ENCODE measurements at regions not wholly inside any gene's neighbourhood (a gene's known extent, or its start where the extent isn't known, plus 50 kb on each side); places are given as distances from the start of the nearest gene placed in this dataset.

DNA sequence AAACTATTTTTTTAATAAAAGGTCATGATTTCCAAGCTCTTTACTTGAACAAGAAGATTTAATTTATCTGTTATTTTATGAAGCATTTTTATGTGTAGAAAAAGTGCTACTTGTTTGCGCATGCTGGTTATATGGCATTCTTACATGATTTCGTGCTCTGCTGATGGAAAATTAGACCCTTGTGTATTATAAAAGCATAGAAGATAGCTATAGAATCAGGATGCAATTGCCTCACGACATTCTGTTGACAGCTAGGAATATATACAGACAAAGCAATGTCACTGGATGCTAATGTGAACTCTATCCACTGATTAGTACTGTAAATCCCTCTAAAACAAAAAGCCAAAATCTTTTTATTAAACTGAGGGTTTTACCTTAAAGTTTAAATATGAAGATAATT is 255.9 kb downstream of the MDFIC start:
- TF ChIP-seq FOS (IDR thresholded peaks at IDR 0.05; ENCODE audit: borderline replicate concordance, extremely low read depth, insufficient read length) (no peak), BHLHE40 (IDR thresholded peaks at IDR 0.05; ENCODE audit: borderline replicate concordance in 1 of 2, low read depth in 2 of 2, low read length in 1 of 2) (no peak), CREB1 (IDR thresholded peaks at IDR 0.05; ENCODE audit: low read depth) (no peak), NFYB (IDR thresholded peaks at IDR 0.05; ENCODE audit: insufficient read depth, low read depth, low read length) (no peak), HDAC2 (IDR thresholded peaks at IDR 0.05) (no peak), SIN3A (IDR thresholded peaks at IDR 0.05; ENCODE audit: low read depth, low read length) (no peak), HDAC6 (IDR thresholded peaks at IDR 0.05; ENCODE audit: unreplicated experiment) (no peak), POLR2A (IDR thresholded peaks at IDR 0.05; ENCODE audit: low read depth, low read length) (no peak)
- TF ChIP-seq, protein P1, sequence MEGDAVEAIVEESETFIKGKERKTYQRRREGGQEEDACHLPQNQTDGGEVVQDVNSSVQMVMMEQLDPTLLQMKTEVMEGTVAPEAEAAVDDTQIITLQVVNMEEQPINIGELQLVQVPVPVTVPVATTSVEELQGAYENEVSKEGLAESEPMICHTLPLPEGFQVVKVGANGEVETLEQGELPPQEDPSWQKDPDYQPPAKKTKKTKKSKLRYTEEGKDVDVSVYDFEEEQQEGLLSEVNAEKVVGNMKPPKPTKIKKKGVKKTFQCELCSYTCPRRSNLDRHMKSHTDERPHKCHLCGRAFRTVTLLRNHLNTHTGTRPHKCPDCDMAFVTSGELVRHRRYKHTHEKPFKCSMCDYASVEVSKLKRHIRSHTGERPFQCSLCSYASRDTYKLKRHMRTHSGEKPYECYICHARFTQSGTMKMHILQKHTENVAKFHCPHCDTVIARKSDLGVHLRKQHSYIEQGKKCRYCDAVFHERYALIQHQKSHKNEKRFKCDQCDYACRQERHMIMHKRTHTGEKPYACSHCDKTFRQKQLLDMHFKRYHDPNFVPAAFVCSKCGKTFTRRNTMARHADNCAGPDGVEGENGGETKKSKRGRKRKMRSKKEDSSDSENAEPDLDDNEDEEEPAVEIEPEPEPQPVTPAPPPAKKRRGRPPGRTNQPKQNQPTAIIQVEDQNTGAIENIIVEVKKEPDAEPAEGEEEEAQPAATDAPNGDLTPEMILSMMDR (IDR thresholded peaks at IDR 0.05 in 2 of 3, conservative IDR thresholded peaks at IDR 0.05 in 1 of 3; ENCODE audit: control insufficient read depth in 2 of 3, extremely low read depth in 1 of 3, insufficient read depth in 1 of 3, low read depth in 3 of 3, low read length in 3 of 3): no peak
